ENCODE measurements at regions not wholly inside any gene's neighbourhood (a gene's known extent, or its start where the extent isn't known, plus 50 kb on each side); places are given as distances from the start of the nearest gene placed in this dataset.

GRCh38 chrX:149124526-149125108 lies 380.5 kb downstream of the IDS start:
- TF ChIP-seq ZFP3 (CRISPR knock-in tag; IDR thresholded peaks at IDR 0.05) (no peak), PATZ1 (CRISPR knock-in tag; IDR thresholded peaks at IDR 0.05; ENCODE audit: borderline replicate concordance) (no peak)

Measured in SK-N-SH treated with all-trans-retinoic acid at 6 μM for 48 hours (cell line).